Endothelial cell of umbilical vein (primary cell): ENCODE measurements at regions not wholly inside any gene's neighbourhood (a gene's known extent, or its start where the extent isn't known, plus 50 kb on each side); places are given as distances from the start of the nearest gene placed in this dataset.

ENCODE experiments used
- BruUV-seq: library from RNA; stranded (reverse); fragments of 400-500 nt; replicated peaks from 2 replicates; lab custom pipeline; 2021; lab: Mats Ljungman, UMichigan
- CTCF ChIA-PET: fragments of 300-600, 350-600 bp; sonication (Branson Sonifier 250); formaldehyde crosslinking; loops from one replicate; lab custom pipeline; 2021; ENCODE audit warnings: antibody characterized with exemption, inconsistent platforms; lab: Charles Lee
- POLR2A ChIA-PET: fragments of 300-600, 350-600 bp; sonication (Branson Sonifier 250); formaldehyde crosslinking; loops from one replicate; lab custom pipeline; 2021; ENCODE audit warnings: antibody characterized with exemption, inconsistent platforms; lab: Charles Lee
- DNase-seq: peaks from one replicate; pipeline ENCODE4 v3.0.0-alpha.2; 2011; ENCODE audit warnings: low read depth, low spot score
- FAIRE-seq: peaks from 2 replicates; lab custom pipeline; 2011; peaks lifted over from hg19 to GRCh38; lab: Jason Lieb, UNC
- H2AFZ ChIP-seq: 2 replicates; pipeline ENCODE4 v1.6.0; 2012; ENCODE audit warnings: low read depth, low read length, control low read depth, inconsistent platforms
- H3K27ac ChIP-seq: 2 replicates; pipeline ENCODE4 v1.5.1; 2011; ENCODE audit warnings: low read depth, mild to moderate bottlenecking, control low read depth, low read length, moderate library complexity; ENCODE audit not compliant: insufficient read depth
- H3K27me3 ChIP-seq, 2 experiments: 2 replicates each; pipeline versions ENCODE4 v1.6.0 to v1.6.1; 2011; ENCODE audit warnings: low read length in 2 of 2, mixed read lengths in 1 of 2; ENCODE audit not compliant: control insufficient read depth in 2 of 2, insufficient read depth in 2 of 2
- H3K36me3 ChIP-seq, 2 experiments: 2 replicates in 1 of 2; 3 replicates in 1 of 2; pipeline ENCODE4 v1.5.1; 2011; ENCODE audit warnings: low read length in 2 of 2, mild to moderate bottlenecking in 1 of 2, moderate library complexity in 1 of 2; ENCODE audit not compliant: control insufficient read depth in 2 of 2, insufficient read depth in 2 of 2; ENCODE audit errors: extremely low read depth in 1 of 2
- H3K4me1 ChIP-seq: 3 replicates; pipeline ENCODE4 v1.5.1; 2011; ENCODE audit warnings: mild to moderate bottlenecking, low read length; ENCODE audit not compliant: control insufficient read depth, insufficient read depth; ENCODE audit errors: extremely low read depth
- H3K4me2 ChIP-seq: 2 replicates; pipeline ENCODE4 v1.6.1; 2011; ENCODE audit warnings: low read length, control low read depth, mixed read lengths; ENCODE audit not compliant: insufficient read depth
- H3K4me3 ChIP-seq, 3 experiments: fragments of 200-600 bp in 1 of 3; sonication (generic), shearing (Covaris generic) in 1 of 3; replicated peaks in 1 of 3; 2 replicates each; pipeline ENCODE4 v1.5.1; 2011 to 2016; ENCODE audit warnings: control low read depth in 3 of 3, low read length in 3 of 3, mild to moderate bottlenecking in 2 of 3, inconsistent platforms in 1 of 3, low read depth in 1 of 3, moderate library complexity in 1 of 3; ENCODE audit not compliant: insufficient read depth in 1 of 3
- H3K79me2 ChIP-seq: 2 replicates; pipeline ENCODE4 v1.6.0; 2012; ENCODE audit warnings: low read length, inconsistent platforms; ENCODE audit not compliant: control insufficient read depth, insufficient read depth
- H3K9ac ChIP-seq: replicated peaks from 2 replicates; pipeline ENCODE3; 2011; ENCODE audit warnings: low read length, control low read depth; ENCODE audit not compliant: insufficient read depth; ENCODE audit errors: extremely low read depth
- H3K9me1 ChIP-seq: replicated peaks from 3 replicates; pipeline ENCODE4 v1.6.0; 2011; ENCODE audit warnings: mild to moderate bottlenecking, low read length; ENCODE audit not compliant: control insufficient read depth, insufficient read depth; ENCODE audit errors: extremely low read depth
- H3K9me3 ChIP-seq: replicated peaks from 2 replicates; pipeline ENCODE4 v1.5.1; 2012; ENCODE audit warnings: low read length, inconsistent platforms; ENCODE audit not compliant: control insufficient read depth, insufficient read depth
- H4K20me1 ChIP-seq: replicated peaks from 2 replicates; pipeline ENCODE3; 2011; ENCODE audit warnings: mild to moderate bottlenecking, low read length; ENCODE audit not compliant: control insufficient read depth, insufficient read depth; ENCODE audit errors: extremely low read depth
- EZH2 ChIP-seq: IDR thresholded peaks from 2 replicates; pipeline ENCODE4 v1.6.1; 2012; ENCODE audit warnings: borderline replicate concordance, low read depth, mild to moderate bottlenecking, moderate library complexity, low read length, inconsistent platforms; ENCODE audit not compliant: severe bottlenecking
- FOS ChIP-seq: IDR thresholded peaks from 2 replicates; pipeline ENCODE4 v1.6.1; 2011; ENCODE audit warnings: mild to moderate bottlenecking, low read length, moderate library complexity, borderline replicate concordance; ENCODE audit not compliant: insufficient read depth
- GATA2 ChIP-seq: IDR thresholded peaks from 2 replicates; pipeline ENCODE4 v1.7.0; 2011; ENCODE audit warnings: low read depth, mild to moderate bottlenecking, moderate library complexity, mixed read lengths, low read length; ENCODE audit not compliant: insufficient read length, insufficient read depth
- JUN ChIP-seq: IDR thresholded peaks from 2 replicates; pipeline ENCODE4 v1.6.1; 2011; ENCODE audit warnings: borderline replicate concordance, low read depth; ENCODE audit not compliant: insufficient read length, insufficient read depth
- MYC ChIP-seq: IDR thresholded peaks from one replicate; pipeline ENCODE4 v1.6.1; 2011; ENCODE audit warnings: mild to moderate bottlenecking, low read depth, low read length
- POLR2A ChIP-seq: IDR thresholded peaks from 2 replicates; pipeline ENCODE4 v1.6.1; 2012; ENCODE audit warnings: low read depth, mild to moderate bottlenecking, control low read depth, low read length
- POLR2AphosphoS5 ChIP-seq: IDR thresholded peaks from 2 replicates; pipeline ENCODE4 v1.6.1; 2012; ENCODE audit warnings: low read depth, mild to moderate bottlenecking, control low read depth, low read length, moderate library complexity; ENCODE audit not compliant: insufficient read depth
- dilution Hi-C: fragments of 300-500 bp; cut with MboI; formaldehyde crosslinking; loops from one replicate; pipeline ENCODE4 v1.15.0; 2019; ENCODE audit warnings: low sequenced_read_pairs; ENCODE audit not compliant: extremely low pct_ligation_motif_present
- intact Hi-C: fragments of 100-400 bp; cut with micrococcal nuclease; formaldehyde crosslinking; loops from one replicate; pipeline ENCODE4 v1.10.0; 2022
- TF ChIP-seq, protein P1 (sequence below): IDR thresholded peaks from 2 replicates; pipeline ENCODE4 v1.6.1; 2011; ENCODE audit not compliant: insufficient read depth, insufficient read length
- TF ChIP-seq, protein P2 (sequence below), 2 donors: IDR thresholded peaks; 1 replicate in 1 of 2; 2 replicates in 1 of 2; pipeline ENCODE4 v1.5.1; 2011; ENCODE audit warnings: low read length in 2 of 2, mild to moderate bottlenecking in 2 of 2, moderate library complexity in 2 of 2, control low read depth in 1 of 2, inconsistent platforms in 1 of 2, low read depth in 1 of 2; ENCODE audit not compliant: insufficient read depth in 1 of 2; ENCODE audit errors: extremely low read depth in 1 of 2

DNA sequence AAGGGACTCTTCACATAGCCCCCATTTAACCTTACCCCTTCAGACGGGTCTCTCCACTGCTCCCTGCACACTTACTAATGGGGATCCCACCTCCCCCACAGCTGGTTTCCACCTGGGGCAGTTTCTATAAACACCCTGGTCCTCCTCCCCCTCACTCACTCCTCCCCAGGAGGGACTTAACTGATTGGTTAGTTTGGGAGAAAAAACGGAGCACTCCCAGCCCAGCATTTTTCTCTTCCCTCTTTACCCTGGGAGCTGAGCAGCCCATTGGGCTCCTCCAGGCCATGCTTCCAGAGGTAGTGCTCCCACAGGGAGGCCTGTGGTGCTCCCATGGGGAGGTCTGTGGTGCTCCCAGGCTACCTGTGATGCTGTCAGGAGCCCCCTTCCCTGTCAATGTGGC lies 93.7 kb downstream of the MIS18A start:
- no peak for FAIRE-seq
- Histone ChIP-seq H3K9ac (no peak overlapping the region), H3K4me3 (no peak overlapping the region), H3K79me2 (no peaks in the 10 kb centered on the region), H3K27me3 (peaks cover 2 to 7% of the 10 kb centered on the region in 2 experiments), H3K36me3 (no peaks in the 10 kb centered on the region), H3K4me2 (no peak overlapping the region), H3K4me1 (no peaks in the 10 kb centered on the region), H3K27ac (no peak overlapping the region), H2AFZ (no peak overlapping the region), H3K9me1 (no peaks in the 10 kb centered on the region), H3K9me3 (no peaks in the 10 kb centered on the region), H4K20me1 (no peaks in the 10 kb centered on the region)
- DNase-seq = no peak
- dilution Hi-C loops (no loop called here), intact Hi-C loops (no loop called here)
- TF ChIP-seq POLR2AphosphoS5 (no peak), JUN (no peak), EZH2 (no peak), POLR2A (no peak), FOS (no peak), GATA2 (no peak), MYC (no peak)
- TF ChIP-seq, protein P1, sequence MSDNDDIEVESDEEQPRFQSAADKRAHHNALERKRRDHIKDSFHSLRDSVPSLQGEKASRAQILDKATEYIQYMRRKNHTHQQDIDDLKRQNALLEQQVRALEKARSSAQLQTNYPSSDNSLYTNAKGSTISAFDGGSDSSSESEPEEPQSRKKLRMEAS = no peak
- TF ChIP-seq, protein P2, sequence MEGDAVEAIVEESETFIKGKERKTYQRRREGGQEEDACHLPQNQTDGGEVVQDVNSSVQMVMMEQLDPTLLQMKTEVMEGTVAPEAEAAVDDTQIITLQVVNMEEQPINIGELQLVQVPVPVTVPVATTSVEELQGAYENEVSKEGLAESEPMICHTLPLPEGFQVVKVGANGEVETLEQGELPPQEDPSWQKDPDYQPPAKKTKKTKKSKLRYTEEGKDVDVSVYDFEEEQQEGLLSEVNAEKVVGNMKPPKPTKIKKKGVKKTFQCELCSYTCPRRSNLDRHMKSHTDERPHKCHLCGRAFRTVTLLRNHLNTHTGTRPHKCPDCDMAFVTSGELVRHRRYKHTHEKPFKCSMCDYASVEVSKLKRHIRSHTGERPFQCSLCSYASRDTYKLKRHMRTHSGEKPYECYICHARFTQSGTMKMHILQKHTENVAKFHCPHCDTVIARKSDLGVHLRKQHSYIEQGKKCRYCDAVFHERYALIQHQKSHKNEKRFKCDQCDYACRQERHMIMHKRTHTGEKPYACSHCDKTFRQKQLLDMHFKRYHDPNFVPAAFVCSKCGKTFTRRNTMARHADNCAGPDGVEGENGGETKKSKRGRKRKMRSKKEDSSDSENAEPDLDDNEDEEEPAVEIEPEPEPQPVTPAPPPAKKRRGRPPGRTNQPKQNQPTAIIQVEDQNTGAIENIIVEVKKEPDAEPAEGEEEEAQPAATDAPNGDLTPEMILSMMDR (IDR thresholded peaks at IDR 0.05; ENCODE audit: extremely low read depth in 1 of 2, insufficient read depth in 1 of 2, low read depth in 1 of 2, low read length in 2 of 2) = no peak
- POLR2A ChIA-PET = no interaction called here
- BruUV-seq = no TSS peak
- CTCF ChIA-PET = interaction anchor here (1.3 kb wide), 1 partner anchor 73 kb away, joined by 4 read pairs; no protein-coding TSS in a partner anchor
